SK-N-SH (cell line): ENCODE measurements at regions not wholly inside any gene's neighbourhood (a gene's known extent, or its start where the extent isn't known, plus 50 kb on each side); places are given as distances from the start of the nearest gene placed in this dataset.

Source experiments
- CTCF ChIA-PET: fragments of 300-600, 350-600 bp; formaldehyde crosslinking; extraction: SDS; loops from one replicate; lab custom pipeline; 2021; lab: Yijun Ruan, JAX
- POLR2A ChIA-PET: fragments of 350-600 bp; sonication (Branson Sonifier 250); formaldehyde crosslinking; extraction: SDS; loops from one replicate; lab custom pipeline; 2020; ENCODE audit warnings: antibody characterized with exemption, inconsistent platforms; lab: Yijun Ruan, JAX
- DNase-seq: peaks from one replicate; pipeline ENCODE4 v3.0.0; 2012
- H2AFZ ChIP-seq: fragments of 200-600 bp; sonication (generic); 2 replicates; pipeline ENCODE4 v1.8.1; 2016; ENCODE audit warnings: antibody characterized with exemption, mild to moderate bottlenecking, low read depth
- H3F3A ChIP-seq: fragments of 200-600 bp; sonication (generic); replicated peaks from 2 replicates; pipeline ENCODE3; 2016; ENCODE audit warnings: antibody characterized with exemption, mild to moderate bottlenecking; ENCODE audit not compliant: insufficient read depth
- H3K27ac ChIP-seq, 2 experiments: fragments of 200-500 bp in 1 of 2; fragments of 200-600 bp in 1 of 2; sonication (Bioruptor generic) in 1 of 2; sonication (generic), shearing (Covaris generic) in 1 of 2; 2 replicates each; pipeline versions ENCODE4 v1.5.1 to v1.6.1; 2014 to 2016; ENCODE audit warnings: low read depth in 2 of 2, inconsistent platforms in 1 of 2, low read length in 1 of 2, mild to moderate bottlenecking in 1 of 2, mixed read lengths in 1 of 2
- H3K27me3 ChIP-seq: fragments of 200-600 bp; sonication (generic), shearing (Covaris generic); 2 replicates; pipeline ENCODE4 v1.6.1; 2016; ENCODE audit warnings: mixed run types; ENCODE audit not compliant: insufficient read depth
- H3K36me3 ChIP-seq, 2 experiments: fragments of 200-500 bp in 1 of 2; fragments of 200-600 bp in 1 of 2; sonication (Bioruptor generic) in 1 of 2; sonication (generic) in 1 of 2; replicated peaks in 1 of 2; 2 replicates each; pipeline versions ENCODE3 to v1.5.1; 2014 to 2016; ENCODE audit warnings: low read length in 1 of 2, mild to moderate bottlenecking in 1 of 2; ENCODE audit not compliant: insufficient read depth in 2 of 2, control insufficient read depth in 1 of 2
- H3K4me1 ChIP-seq, 2 experiments: fragments of 200-500 bp in 1 of 2; fragments of 200-600 bp in 1 of 2; sonication (Bioruptor generic) in 1 of 2; sonication (generic), shearing (Covaris generic) in 1 of 2; 2 replicates each; pipeline versions ENCODE4 v1.5.1 to v1.6.1; 2014 to 2016; ENCODE audit warnings: low read depth in 1 of 2, low read length in 1 of 2, mixed run types in 1 of 2; ENCODE audit not compliant: insufficient read depth in 2 of 2, control insufficient read depth in 1 of 2
- H3K4me2 ChIP-seq: fragments of 200-600 bp; sonication (generic), shearing (Covaris generic); 2 replicates; pipeline ENCODE4 v1.6.1; 2017; ENCODE audit warnings: mixed run types
- H3K4me3 ChIP-seq, 2 experiments: fragments of 200-500 bp in 1 of 2; fragments of 200-600 bp in 1 of 2; sonication (Bioruptor generic) in 1 of 2; sonication (generic), shearing (Covaris generic) in 1 of 2; 2 replicates each; pipeline versions ENCODE4 v1.5.1 to v1.8.1; 2014 to 2016; ENCODE audit warnings: low read depth in 2 of 2, inconsistent platforms in 1 of 2, low read length in 1 of 2, mild to moderate bottlenecking in 1 of 2, mixed read lengths in 1 of 2, moderate library complexity in 1 of 2
- H3K79me2 ChIP-seq: fragments of 200-600 bp; sonication (generic); 2 replicates; pipeline ENCODE4 v1.8.1; 2017; ENCODE audit warnings: mild to moderate bottlenecking; ENCODE audit not compliant: insufficient read depth
- H3K9ac ChIP-seq: fragments of 200-600 bp; sonication (generic); 2 replicates; pipeline ENCODE4 v1.6.1; 2017; ENCODE audit warnings: mixed run types
- H3K9me2 ChIP-seq: fragments of 200-600 bp; sonication (generic); 2 replicates; pipeline ENCODE4 v1.6.1; 2017; ENCODE audit warnings: mixed run types
- H3K9me3 ChIP-seq: fragments of 200-600 bp; sonication (generic); 2 replicates; pipeline ENCODE4 v1.6.1; 2017; ENCODE audit warnings: mixed run types, mild to moderate bottlenecking, moderate library complexity
- H4K20me1 ChIP-seq: fragments of 200-600 bp; sonication (generic); 2 replicates; pipeline ENCODE4 v1.6.1; 2017; ENCODE audit warnings: mild to moderate bottlenecking, mixed run types; ENCODE audit not compliant: insufficient read depth
- ELF1 ChIP-seq: IDR thresholded peaks from 2 replicates; pipeline ENCODE4 v1.4.0; 2012
- EP300 ChIP-seq, 2 experiments: IDR thresholded peaks; 2 replicates each; pipeline versions ENCODE4 v1.4.0 to v1.6.1; 2012; ENCODE audit warnings: borderline replicate concordance in 1 of 2, low read depth in 1 of 2, low read length in 1 of 2
- FOSL2 ChIP-seq: IDR thresholded peaks from 2 replicates; pipeline ENCODE4 v1.4.0; 2012; ENCODE audit warnings: low read depth, mild to moderate bottlenecking, moderate library complexity, borderline replicate concordance
- JUND ChIP-seq: IDR thresholded peaks from 2 replicates; pipeline ENCODE4 v1.4.0; 2012
- NFIC ChIP-seq: IDR thresholded peaks from 2 replicates; pipeline ENCODE4 v1.4.0; 2012; ENCODE audit warnings: borderline replicate concordance
- POLR2AphosphoS5 ChIP-seq: IDR thresholded peaks from 2 replicates; pipeline ENCODE4 v1.6.1; 2012; ENCODE audit warnings: low read depth, low read length
- TCF12 ChIP-seq: IDR thresholded peaks from 2 replicates; pipeline ENCODE4 v1.4.0; 2012
- TEAD4 ChIP-seq: IDR thresholded peaks from 2 replicates; pipeline ENCODE4 v1.4.0; 2012; ENCODE audit warnings: mild to moderate bottlenecking, borderline replicate concordance; ENCODE audit not compliant: insufficient read depth
- ZBTB33 ChIP-seq: IDR thresholded peaks from 2 replicates; pipeline ENCODE4 v1.4.0; 2012; ENCODE audit warnings: low read depth, borderline replicate concordance
- WGBS: methylation state at CpG from one replicate; pipeline ENCODE4 v1.1.6; 2017; ENCODE audit warnings: low lambda C conversion rate; 5-methylcytosine and 5-hydroxymethylcytosine counted together
- TF ChIP-seq, protein P1 (sequence below): IDR thresholded peaks from 2 replicates; pipeline ENCODE4 v1.6.1; 2012; ENCODE audit warnings: mild to moderate bottlenecking, low read depth, low read length, moderate library complexity
- TF ChIP-seq, protein P2 (sequence below): IDR thresholded peaks from 2 replicates; pipeline ENCODE4 v1.4.0; 2012; ENCODE audit warnings: low read depth

- Histone ChIP-seq H3K36me3 (no peaks in the 10 kb centered on the region), H2AFZ (peak overlapping the region; percentile 57; the same call in 1 of the 2 replicates), H3K79me2 (no peaks in the 10 kb centered on the region), H3K9me2 (no peaks in the 10 kb centered on the region)
- POLR2A ChIA-PET = no interaction called here
- no peak for DNase-seq
- TF ChIP-seq JUND = peak; percentile 62
- peak; percentile 61; the same call in 1 of the 2 replicates for TF ChIP-seq FOSL2
- TF ChIP-seq EP300 (IDR thresholded peaks at IDR 0.05; ENCODE audit: borderline replicate concordance in 1 of 2, low read depth in 1 of 2, low read length in 1 of 2) = no peak; a peak in 1 of 4 replicates
- TF ChIP-seq ELF1 = peak; percentile 50; the same call in 1 of the 2 replicates
- TF ChIP-seq, protein P1, sequence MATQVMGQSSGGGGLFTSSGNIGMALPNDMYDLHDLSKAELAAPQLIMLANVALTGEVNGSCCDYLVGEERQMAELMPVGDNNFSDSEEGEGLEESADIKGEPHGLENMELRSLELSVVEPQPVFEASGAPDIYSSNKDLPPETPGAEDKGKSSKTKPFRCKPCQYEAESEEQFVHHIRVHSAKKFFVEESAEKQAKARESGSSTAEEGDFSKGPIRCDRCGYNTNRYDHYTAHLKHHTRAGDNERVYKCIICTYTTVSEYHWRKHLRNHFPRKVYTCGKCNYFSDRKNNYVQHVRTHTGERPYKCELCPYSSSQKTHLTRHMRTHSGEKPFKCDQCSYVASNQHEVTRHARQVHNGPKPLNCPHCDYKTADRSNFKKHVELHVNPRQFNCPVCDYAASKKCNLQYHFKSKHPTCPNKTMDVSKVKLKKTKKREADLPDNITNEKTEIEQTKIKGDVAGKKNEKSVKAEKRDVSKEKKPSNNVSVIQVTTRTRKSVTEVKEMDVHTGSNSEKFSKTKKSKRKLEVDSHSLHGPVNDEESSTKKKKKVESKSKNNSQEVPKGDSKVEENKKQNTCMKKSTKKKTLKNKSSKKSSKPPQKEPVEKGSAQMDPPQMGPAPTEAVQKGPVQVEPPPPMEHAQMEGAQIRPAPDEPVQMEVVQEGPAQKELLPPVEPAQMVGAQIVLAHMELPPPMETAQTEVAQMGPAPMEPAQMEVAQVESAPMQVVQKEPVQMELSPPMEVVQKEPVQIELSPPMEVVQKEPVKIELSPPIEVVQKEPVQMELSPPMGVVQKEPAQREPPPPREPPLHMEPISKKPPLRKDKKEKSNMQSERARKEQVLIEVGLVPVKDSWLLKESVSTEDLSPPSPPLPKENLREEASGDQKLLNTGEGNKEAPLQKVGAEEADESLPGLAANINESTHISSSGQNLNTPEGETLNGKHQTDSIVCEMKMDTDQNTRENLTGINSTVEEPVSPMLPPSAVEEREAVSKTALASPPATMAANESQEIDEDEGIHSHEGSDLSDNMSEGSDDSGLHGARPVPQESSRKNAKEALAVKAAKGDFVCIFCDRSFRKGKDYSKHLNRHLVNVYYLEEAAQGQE = no peak
- TF ChIP-seq TCF12 = peak; percentile 46; the same call in 1 of the 2 replicates
- no peak for TF ChIP-seq ZBTB33
- TF ChIP-seq, protein P2, sequence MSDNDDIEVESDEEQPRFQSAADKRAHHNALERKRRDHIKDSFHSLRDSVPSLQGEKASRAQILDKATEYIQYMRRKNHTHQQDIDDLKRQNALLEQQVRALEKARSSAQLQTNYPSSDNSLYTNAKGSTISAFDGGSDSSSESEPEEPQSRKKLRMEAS = peak; percentile 46
- TF ChIP-seq NFIC = peak; percentile 46; the same call in 1 of the 2 replicates
- no peak for TF ChIP-seq POLR2AphosphoS5
- no peak for TF ChIP-seq TEAD4
- TF ChIP-seq, all 33 proteins: peak for 6
- no peaks in the 10 kb centered on the region for H3K27me3 ChIP-seq
- CTCF ChIA-PET = no interaction called here
- peak overlapping the region; percentile 10; the same call in 1 of the 2 replicates for H3K9ac ChIP-seq
- H3K9me3 ChIP-seq = 0 out of 2 replicates have a peak, but pooled peaks cover 5% of the 10 kb centered on the region
- peaks cover 26% of the 10 kb centered on the region for H3F3A ChIP-seq
- peaks cover 0 to 30% of the 10 kb centered on the region in 2 experiments; a peak in 2 of 4 replicates for H3K4me1 ChIP-seq
- no peak overlapping the region for H3K4me3 ChIP-seq
- H3K27ac ChIP-seq = peak overlapping the region; percentile 50 to 91; a peak in 3 of 4 replicates
- WGBS = 55% methylated on average over 13 of the region's 13 CpGs
- no peaks in the 10 kb centered on the region for H4K20me1 ChIP-seq
- H3K4me2 ChIP-seq = no peak overlapping the region
Observed at GRCh38 chr2:226649871-226650660, 149.6 kb downstream of the IRS1 start.
